HepG2 (cell line): ENCODE measurements at regions not wholly inside any gene's neighbourhood (a gene's known extent, or its start where the extent isn't known, plus 50 kb on each side); places are given as distances from the start of the nearest gene placed in this dataset.

Source experiments
- CTCF ChIP-seq: sonication (generic); formaldehyde crosslinking; IDR thresholded peaks from 2 replicates; pipeline ENCODE4 v1.5.0; 2020; ENCODE audit warnings: mild to moderate bottlenecking, missing genetic modification reagents, moderate library complexity
- DBP ChIP-seq: sonication (generic); formaldehyde crosslinking; IDR thresholded peaks from 2 replicates; pipeline ENCODE4 v1.4.0; 2020; ENCODE audit warnings: missing genetic modification reagents; ENCODE audit errors: not compliant biosample characterization
- HNF4G ChIP-seq, 2 experiments: sonication (generic) in 1 of 2; formaldehyde crosslinking in 1 of 2; IDR thresholded peaks; 2 replicates each; pipeline versions ENCODE4 v1.4.0 to v1.6.1; 2011 to 2020; ENCODE audit warnings: borderline replicate concordance in 2 of 2, low read depth in 2 of 2, mild to moderate bottlenecking in 2 of 2, low read length in 1 of 2, missing genetic modification reagents in 1 of 2, moderate library complexity in 1 of 2
- HNRNPUL1 ChIP-seq: fragments of 200-400 bp; formaldehyde crosslinking; IDR thresholded peaks from 2 replicates; pipeline ENCODE4 v1.6.1; 2017; ENCODE audit warnings: low read depth, mild to moderate bottlenecking, low read length, moderate library complexity
- KDM6A ChIP-seq: IDR thresholded peaks from 2 replicates; pipeline ENCODE4 v1.6.1; 2016; ENCODE audit warnings: low read depth
- NFYC ChIP-seq: IDR thresholded peaks from 2 replicates; pipeline ENCODE4 v1.6.1; 2016; ENCODE audit warnings: missing genetic modification reagents, missing compliant biosample characterization
- NR2F2 ChIP-seq: IDR thresholded peaks from 2 replicates; pipeline ENCODE4 v1.6.1; 2012; ENCODE audit warnings: low read depth, inconsistent platforms, borderline replicate concordance
- TCF7 ChIP-seq: sonication (generic); IDR thresholded peaks from 2 replicates; pipeline ENCODE4 v1.6.1; 2016; ENCODE audit warnings: antibody characterized with exemption, low read depth
- ZBTB37 ChIP-seq: sonication (generic); formaldehyde crosslinking; IDR thresholded peaks from 2 replicates; pipeline ENCODE4 v1.4.0; 2020; ENCODE audit warnings: mild to moderate bottlenecking, missing genetic modification reagents
- ZMYM3 ChIP-seq: sonication (generic); formaldehyde crosslinking; IDR thresholded peaks from 2 replicates; pipeline ENCODE4 v1.5.1; 2020; ENCODE audit warnings: mild to moderate bottlenecking, missing genetic modification reagents
- ZNF232 ChIP-seq: sonication (generic); formaldehyde crosslinking; IDR thresholded peaks from 2 replicates; pipeline ENCODE4 v1.4.0; 2020; ENCODE audit warnings: missing genetic modification reagents, borderline replicate concordance
- ZNF282 ChIP-seq: fragments of 450-650 bp; IDR thresholded peaks from 2 replicates; pipeline ENCODE4 v1.6.1; 2018; ENCODE audit not compliant: partially characterized antibody
- TF ChIP-seq, protein P1 (sequence below): IDR thresholded peaks from 2 replicates; pipeline ENCODE4 v1.6.1; 2016; ENCODE audit warnings: low read depth, missing genetic modification reagents, missing compliant biosample characterization
- TF ChIP-seq, protein P2 (sequence below): sonication (generic); formaldehyde crosslinking; conservative IDR thresholded peaks from 2 replicates; pipeline ENCODE4 v1.4.0; 2020; ENCODE audit warnings: missing genetic modification reagents
- TF ChIP-seq, protein P3 (sequence below): sonication (generic); formaldehyde crosslinking; IDR thresholded peaks from 2 replicates; pipeline ENCODE4 v1.9.0; 2021; ENCODE audit warnings: missing genetic modification reagents, borderline replicate concordance

DNA sequence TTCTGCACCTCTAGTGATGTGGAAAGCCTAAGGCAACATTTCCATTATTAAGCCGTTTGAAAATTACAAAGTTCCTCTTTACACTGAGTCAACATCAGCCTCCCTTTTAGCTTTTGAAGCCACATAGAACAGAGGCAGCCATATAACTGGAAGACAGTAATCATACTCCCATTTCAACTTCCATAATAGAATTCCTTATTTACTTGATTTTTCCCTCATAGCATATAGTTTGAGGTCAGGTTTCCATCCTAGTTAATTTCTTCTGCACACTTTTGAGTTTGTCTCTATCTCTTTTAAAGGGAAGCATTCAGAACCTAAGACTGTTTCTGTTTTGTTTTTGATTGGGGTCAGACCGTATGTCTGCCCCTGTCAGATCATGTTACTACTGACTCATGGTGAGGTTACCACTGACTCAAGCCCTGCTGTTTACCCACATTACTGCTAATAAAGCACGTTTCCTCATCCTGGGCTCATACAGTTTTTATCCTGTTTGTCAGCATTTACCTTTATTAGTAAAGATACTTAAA lies 161.0 kb downstream of the SLC38A4 start (continued):
- TF ChIP-seq, protein P1, sequence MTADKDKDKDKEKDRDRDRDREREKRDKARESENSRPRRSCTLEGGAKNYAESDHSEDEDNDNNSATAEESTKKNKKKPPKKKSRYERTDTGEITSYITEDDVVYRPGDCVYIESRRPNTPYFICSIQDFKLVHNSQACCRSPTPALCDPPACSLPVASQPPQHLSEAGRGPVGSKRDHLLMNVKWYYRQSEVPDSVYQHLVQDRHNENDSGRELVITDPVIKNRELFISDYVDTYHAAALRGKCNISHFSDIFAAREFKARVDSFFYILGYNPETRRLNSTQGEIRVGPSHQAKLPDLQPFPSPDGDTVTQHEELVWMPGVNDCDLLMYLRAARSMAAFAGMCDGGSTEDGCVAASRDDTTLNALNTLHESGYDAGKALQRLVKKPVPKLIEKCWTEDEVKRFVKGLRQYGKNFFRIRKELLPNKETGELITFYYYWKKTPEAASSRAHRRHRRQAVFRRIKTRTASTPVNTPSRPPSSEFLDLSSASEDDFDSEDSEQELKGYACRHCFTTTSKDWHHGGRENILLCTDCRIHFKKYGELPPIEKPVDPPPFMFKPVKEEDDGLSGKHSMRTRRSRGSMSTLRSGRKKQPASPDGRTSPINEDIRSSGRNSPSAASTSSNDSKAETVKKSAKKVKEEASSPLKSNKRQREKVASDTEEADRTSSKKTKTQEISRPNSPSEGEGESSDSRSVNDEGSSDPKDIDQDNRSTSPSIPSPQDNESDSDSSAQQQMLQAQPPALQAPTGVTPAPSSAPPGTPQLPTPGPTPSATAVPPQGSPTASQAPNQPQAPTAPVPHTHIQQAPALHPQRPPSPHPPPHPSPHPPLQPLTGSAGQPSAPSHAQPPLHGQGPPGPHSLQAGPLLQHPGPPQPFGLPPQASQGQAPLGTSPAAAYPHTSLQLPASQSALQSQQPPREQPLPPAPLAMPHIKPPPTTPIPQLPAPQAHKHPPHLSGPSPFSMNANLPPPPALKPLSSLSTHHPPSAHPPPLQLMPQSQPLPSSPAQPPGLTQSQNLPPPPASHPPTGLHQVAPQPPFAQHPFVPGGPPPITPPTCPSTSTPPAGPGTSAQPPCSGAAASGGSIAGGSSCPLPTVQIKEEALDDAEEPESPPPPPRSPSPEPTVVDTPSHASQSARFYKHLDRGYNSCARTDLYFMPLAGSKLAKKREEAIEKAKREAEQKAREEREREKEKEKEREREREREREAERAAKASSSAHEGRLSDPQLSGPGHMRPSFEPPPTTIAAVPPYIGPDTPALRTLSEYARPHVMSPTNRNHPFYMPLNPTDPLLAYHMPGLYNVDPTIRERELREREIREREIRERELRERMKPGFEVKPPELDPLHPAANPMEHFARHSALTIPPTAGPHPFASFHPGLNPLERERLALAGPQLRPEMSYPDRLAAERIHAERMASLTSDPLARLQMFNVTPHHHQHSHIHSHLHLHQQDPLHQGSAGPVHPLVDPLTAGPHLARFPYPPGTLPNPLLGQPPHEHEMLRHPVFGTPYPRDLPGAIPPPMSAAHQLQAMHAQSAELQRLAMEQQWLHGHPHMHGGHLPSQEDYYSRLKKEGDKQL (CRISPR knock-in tag) = peak; percentile 29; the same call in 1 of the 2 replicates
- no peak for TF ChIP-seq ZNF232
- TF ChIP-seq ZNF282 = no peak
- TF ChIP-seq ZMYM3 (CRISPR knock-in tag) = no peak
- no peak for TF ChIP-seq NFYC (CRISPR knock-in tag)
- TF ChIP-seq, protein P2, sequence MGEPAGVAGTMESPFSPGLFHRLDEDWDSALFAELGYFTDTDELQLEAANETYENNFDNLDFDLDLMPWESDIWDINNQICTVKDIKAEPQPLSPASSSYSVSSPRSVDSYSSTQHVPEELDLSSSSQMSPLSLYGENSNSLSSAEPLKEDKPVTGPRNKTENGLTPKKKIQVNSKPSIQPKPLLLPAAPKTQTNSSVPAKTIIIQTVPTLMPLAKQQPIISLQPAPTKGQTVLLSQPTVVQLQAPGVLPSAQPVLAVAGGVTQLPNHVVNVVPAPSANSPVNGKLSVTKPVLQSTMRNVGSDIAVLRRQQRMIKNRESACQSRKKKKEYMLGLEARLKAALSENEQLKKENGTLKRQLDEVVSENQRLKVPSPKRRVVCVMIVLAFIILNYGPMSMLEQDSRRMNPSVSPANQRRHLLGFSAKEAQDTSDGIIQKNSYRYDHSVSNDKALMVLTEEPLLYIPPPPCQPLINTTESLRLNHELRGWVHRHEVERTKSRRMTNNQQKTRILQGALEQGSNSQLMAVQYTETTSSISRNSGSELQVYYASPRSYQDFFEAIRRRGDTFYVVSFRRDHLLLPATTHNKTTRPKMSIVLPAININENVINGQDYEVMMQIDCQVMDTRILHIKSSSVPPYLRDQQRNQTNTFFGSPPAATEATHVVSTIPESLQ (CRISPR knock-in tag) = no peak
- no peak for TF ChIP-seq ZBTB37 (CRISPR knock-in tag)
- no peak for TF ChIP-seq HNF4G (IDR thresholded peaks at IDR 0.05; ENCODE audit: borderline replicate concordance, low read depth, low read length)
- no peak for TF ChIP-seq HNF4G (CRISPR knock-in tag; IDR thresholded peaks at IDR 0.05; ENCODE audit: borderline replicate concordance, low read depth)
- TF ChIP-seq NR2F2 = 0 out of 2 replicates have a peak, but pooled peaks have one; percentile 24
- TF ChIP-seq, protein P3, sequence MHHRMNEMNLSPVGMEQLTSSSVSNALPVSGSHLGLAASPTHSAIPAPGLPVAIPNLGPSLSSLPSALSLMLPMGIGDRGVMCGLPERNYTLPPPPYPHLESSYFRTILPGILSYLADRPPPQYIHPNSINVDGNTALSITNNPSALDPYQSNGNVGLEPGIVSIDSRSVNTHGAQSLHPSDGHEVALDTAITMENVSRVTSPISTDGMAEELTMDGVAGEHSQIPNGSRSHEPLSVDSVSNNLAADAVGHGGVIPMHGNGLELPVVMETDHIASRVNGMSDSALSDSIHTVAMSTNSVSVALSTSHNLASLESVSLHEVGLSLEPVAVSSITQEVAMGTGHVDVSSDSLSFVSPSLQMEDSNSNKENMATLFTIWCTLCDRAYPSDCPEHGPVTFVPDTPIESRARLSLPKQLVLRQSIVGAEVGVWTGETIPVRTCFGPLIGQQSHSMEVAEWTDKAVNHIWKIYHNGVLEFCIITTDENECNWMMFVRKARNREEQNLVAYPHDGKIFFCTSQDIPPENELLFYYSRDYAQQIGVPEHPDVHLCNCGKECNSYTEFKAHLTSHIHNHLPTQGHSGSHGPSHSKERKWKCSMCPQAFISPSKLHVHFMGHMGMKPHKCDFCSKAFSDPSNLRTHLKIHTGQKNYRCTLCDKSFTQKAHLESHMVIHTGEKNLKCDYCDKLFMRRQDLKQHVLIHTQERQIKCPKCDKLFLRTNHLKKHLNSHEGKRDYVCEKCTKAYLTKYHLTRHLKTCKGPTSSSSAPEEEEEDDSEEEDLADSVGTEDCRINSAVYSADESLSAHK (CRISPR knock-in tag) = no peak
- no peak for TF ChIP-seq KDM6A (CRISPR knock-in tag)
- no peak for TF ChIP-seq DBP (CRISPR knock-in tag)
- no peak for TF ChIP-seq CTCF
- TF ChIP-seq HNRNPUL1 = no peak
- TF ChIP-seq TCF7 = 0 out of 2 replicates have a peak, but pooled peaks have one; percentile 52
